CD4-positive, alpha-beta T cell treated with Interleukin-12 subunit alpha and Interleukin-12 subunit beta, for 1 hour (primary cell): ENCODE measurements at regions not wholly inside any gene's neighbourhood (a gene's known extent, or its start where the extent isn't known, plus 50 kb on each side); places are given as distances from the start of the nearest gene placed in this dataset.
"Not testable (repeated sequence)": the region's sequence is repeated elsewhere in the genome, so short reads cannot be mapped to it uniquely, and the experiment has no call there.

Experiments used
- DNase-seq: peaks from one replicate; pipeline ENCODE4 v3.0.0-alpha.2; 2020

- no peak for DNase-seq
Observed at GRCh38 chr1:197985351-197985750, 68.2 kb downstream of the LHX9 start.

- no peak for DNase-seq
Observed at GRCh38 chr1:197986817-197987216, 69.6 kb downstream of the LHX9 start.

- DNase-seq: no peak
Observed at GRCh38 chr1:197987294-197987693, 70.1 kb downstream of the LHX9 start.

GRCh38 chr1:197988581-197988980 is 71.4 kb downstream of the LHX9 start:
- not testable (repeated sequence) for DNase-seq

GRCh38 chr1:197989058-197989457 is 71.9 kb downstream of the LHX9 start:
- no peak for DNase-seq

GRCh38 chr1:197991594-197991993 is 74.4 kb downstream of the LHX9 start:
- DNase-seq: no peak

- no peak for DNase-seq
Observed at GRCh38 chr1:197994907-197995407, 77.8 kb downstream of the LHX9 start.

- DNase-seq: no peak
Observed at GRCh38 chr1:197995408-197996258, 78.5 kb downstream of the LHX9 start.

- DNase-seq: not testable (repeated sequence)
Observed at GRCh38 chr1:197996259-197996512, 79.0 kb downstream of the LHX9 start.

- no peak for DNase-seq
Observed at GRCh38 chr1:197998110-197998509, 80.9 kb downstream of the LHX9 start.

- no peak for DNase-seq
Observed at GRCh38 chr1:198001776-198002408, 84.7 kb downstream of the LHX9 start.

- DNase-seq: no peak
Observed at GRCh38 chr1:198003468-198003867, 86.3 kb downstream of the LHX9 start.

- no peak for DNase-seq
Observed at GRCh38 chr1:198007011-198007410, 89.8 kb downstream of the LHX9 start.

GRCh38 chr1:198007687-198008607 is 90.8 kb downstream of the LHX9 start:
- no peak for DNase-seq

- no peak for DNase-seq
Observed at GRCh38 chr1:198014355-198014754, 97.2 kb downstream of the LHX9 start.

- DNase-seq: no peak
Observed at GRCh38 chr1:198015309-198015708, 98.1 kb downstream of the LHX9 start.

GRCh38 chr1:198018529-198018928 is 101.4 kb downstream of the LHX9 start:
- no peak for DNase-seq

GRCh38 chr1:198019126-198019525 is 102.0 kb downstream of the LHX9 start:
- DNase-seq: no peak

GRCh38 chr1:198024336-198024735 is 107.2 kb downstream of the LHX9 start:
- no peak for DNase-seq

GRCh38 chr1:198024782-198025181 is 107.6 kb downstream of the LHX9 start:
- DNase-seq: no peak

GRCh38 chr1:198030682-198031081 is 113.5 kb downstream of the LHX9 start:
- DNase-seq: no peak

GRCh38 chr1:198031086-198031485 is 113.9 kb downstream of the LHX9 start:
- DNase-seq: no peak

GRCh38 chr1:198032668-198033067 is 115.5 kb downstream of the LHX9 start:
- DNase-seq: no peak
